Pancreas (tissue), 10 donors: ENCODE measurements at regions not wholly inside any gene's neighbourhood (a gene's known extent, or its start where the extent isn't known, plus 50 kb on each side); places are given as distances from the start of the nearest gene placed in this dataset.

Source experiments
- ATAC-seq, 4 donors: fragments of 200-7000 bp; cut with Tn5 transposase; one replicate each; pipeline versions ENCODE4 v1.8.0 to v1.9.1; 2020; ENCODE audit warnings: mild to moderate bottlenecking in 4 of 4, moderate library complexity in 4 of 4
- DNase-seq, 6 donors: peaks; one replicate each; pipeline ENCODE4 v3.0.0-alpha.2; 2020
- FAIRE-seq: peaks from 2 replicates; lab custom pipeline; 2012; peaks lifted over from hg19 to GRCh38; lab: Jason Lieb, UNC
- H3K27ac ChIP-seq, 4 donors: fragments of 200-600 bp; sonication (generic); 1 replicate in 3 of 4; 2 replicates in 1 of 4; pipeline versions ENCODE4 v1.5.0 to v1.8.0; 2020
- H3K27me3 ChIP-seq, 4 donors: fragments of 200-600 bp; one replicate each; pipeline ENCODE4 v1.8.0; 2021
- H3K36me3 ChIP-seq, 3 donors: fragments of 200-600 bp; sonication (generic) in 1 of 3; one replicate each; pipeline versions ENCODE4 v1.5.0 to v1.8.0; 2020 to 2021
- H3K4me1 ChIP-seq, 3 donors: fragments of 200-600 bp; one replicate each; pipeline ENCODE4 v1.8.0; 2021
- H3K4me3 ChIP-seq, 4 donors: fragments of 200-600 bp; sonication (generic) in 2 of 4; one replicate each; pipeline versions ENCODE4 v1.5.0 to v1.8.0; 2020 to 2021
- H3K9me3 ChIP-seq, 4 donors: fragments of 200-600 bp; one replicate each; pipeline ENCODE4 v1.8.0; 2021
- CTCF ChIP-seq, 4 donors: fragments of 200-600 bp; sonication (generic) in 3 of 4; IDR thresholded peaks; one replicate each; pipeline versions ENCODE4 v1.5.0 to v1.8.0; 2021; ENCODE audit warnings: antibody characterized with exemption in 4 of 4
- WGBS, 2 donors: extraction: QIAGEN DNeasy Blood & Tissue Kit; methylation state at CpG; one replicate each; pipeline ENCODE4 v1.1.7; 2013; 5-methylcytosine and 5-hydroxymethylcytosine counted together
- intact Hi-C, 3 donors: fragments of 100-400 bp; cut with DNase I; formaldehyde crosslinking; loops; one replicate each; pipeline versions ENCODE4 v1.11.1 to v1.14.2; 2022
- donor health status: healthy with polysubstance abuse.
- donor health status: DM: no; HTN: no; CAD: no; lungs with moderate emphysema.
- donor health status: DM: no; HTN: no; CAD: no.
- donor health status: control.
- donor health status: control.
- donor health status: Bipolar disorder and iron deficiency.
- donor health status: DM: yes; HTN: yes; CAD: no.
- donor health status: DM: no; HTN: no; CAD: no.
- donor health status: DM: no; HTN: no; CAD: no.
- donor health status: DM: yes; HTN: yes; CAD: no.

- H3K4me3 ChIP-seq: no peak overlapping the region
- peaks cover 0 to 2% (median 0%) of the 10 kb centered on the region in 3 donors for H3K4me1 ChIP-seq
- intact Hi-C loops: no loop called here
- TF ChIP-seq CTCF (IDR thresholded peaks at IDR 0.05): no peak
- H3K9me3 ChIP-seq: no peaks in the 10 kb centered on the region
- ATAC-seq (no peak), DNase-seq (no peak), FAIRE-seq (no peak)
- 88 to 89% methylated on average over 3 of the region's 3 CpGs for WGBS, 2 donors
- H3K27me3 ChIP-seq: no peaks in the 10 kb centered on the region
- H3K27ac ChIP-seq: peak overlapping the region in 1 of 4 donors; percentile 4
- no peaks in the 10 kb centered on the region for H3K36me3 ChIP-seq
These were observed 174.3 kb upstream of the BCL6 start for GRCh38 chr3:187919544-187919943.

GRCh38 chr3:187920030-187920429 lies 174.8 kb upstream of the BCL6 start:
- Histone ChIP-seq H3K27me3 (no peaks in the 10 kb centered on the region), H3K9me3 (no peaks in the 10 kb centered on the region), H3K4me3 (no peak overlapping the region), H3K27ac (no peak overlapping the region), H3K36me3 (no peaks in the 10 kb centered on the region), H3K4me1 (peaks cover 0 to 2% (median 0%) of the 10 kb centered on the region in 3 donors)
- DNase-seq: no peak
- 86 to 96% methylated on average over 1 of the region's 1 CpG for WGBS, 2 donors
- TF ChIP-seq CTCF (IDR thresholded peaks at IDR 0.05): no peak
- intact Hi-C loops: no loop called here
- no peak for FAIRE-seq
- no peak for ATAC-seq

- ATAC-seq (peak in 2 of 4 donors; percentile 14 to 32), DNase-seq (no peak), FAIRE-seq (no peak)
- intact Hi-C loops: no loop called here
- Histone ChIP-seq H3K36me3 (no peaks in the 10 kb centered on the region), H3K27ac (no peak overlapping the region), H3K4me3 (no peak overlapping the region), H3K4me1 (peaks cover 0 to 2% (median 0%) of the 10 kb centered on the region in 3 donors), H3K27me3 (no peaks in the 10 kb centered on the region), H3K9me3 (no peaks in the 10 kb centered on the region)
- no peak for TF ChIP-seq CTCF (IDR thresholded peaks at IDR 0.05)
- WGBS, 2 donors: 88 to 90% methylated on average over 6 of the region's 6 CpGs
These were observed 175.6 kb upstream of the BCL6 start for GRCh38 chr3:187920913-187921312.

- Histone ChIP-seq H3K27me3 (no peaks in the 10 kb centered on the region), H3K36me3 (no peaks in the 10 kb centered on the region), H3K9me3 (no peaks in the 10 kb centered on the region), H3K4me1 (peaks cover 0 to 2% (median 0%) of the 10 kb centered on the region in 3 donors), H3K4me3 (no peak overlapping the region), H3K27ac (no peak overlapping the region)
- 75 to 80% methylated on average over 4 of the region's 4 CpGs for WGBS, 2 donors
- TF ChIP-seq CTCF (IDR thresholded peaks at IDR 0.05): no peak
- DNase-seq (no peak), ATAC-seq (peak in 1 of 4 donors; percentile 16), FAIRE-seq (no peak)
- intact Hi-C loops: no loop called here
These were observed 176.3 kb upstream of the BCL6 start for GRCh38 chr3:187921391-187922074.

- Histone ChIP-seq H3K27ac (no peak overlapping the region), H3K4me3 (no peak overlapping the region), H3K27me3 (no peaks in the 10 kb centered on the region), H3K9me3 (no peaks in the 10 kb centered on the region), H3K36me3 (no peaks in the 10 kb centered on the region), H3K4me1 (no peaks in the 10 kb centered on the region)
- DNase-seq (no peak), ATAC-seq (no peak), FAIRE-seq (no peak)
- 90 to 92% methylated on average over 3 of the region's 3 CpGs for WGBS, 2 donors
- no peak for TF ChIP-seq CTCF (IDR thresholded peaks at IDR 0.05)
- intact Hi-C loops: no loop called here
These were observed 177.6 kb upstream of the BCL6 start for GRCh38 chr3:187922704-187923416.
